HL-60/S4 treated with retinoic acid at 250 ng/mL for 4 days and 3 days (cell line): ENCODE measurements at regions not wholly inside any gene's neighbourhood (a gene's known extent, or its start where the extent isn't known, plus 50 kb on each side); places are given as distances from the start of the nearest gene placed in this dataset.

Source experiments
- in situ Hi-C: fragments of 300-500 bp; cut with MboI; formaldehyde crosslinking; loops from 2 replicates; pipeline ENCODE4 v1.7.0; 2022; ENCODE audit warnings: low sequenced_read_pairs

DNA sequence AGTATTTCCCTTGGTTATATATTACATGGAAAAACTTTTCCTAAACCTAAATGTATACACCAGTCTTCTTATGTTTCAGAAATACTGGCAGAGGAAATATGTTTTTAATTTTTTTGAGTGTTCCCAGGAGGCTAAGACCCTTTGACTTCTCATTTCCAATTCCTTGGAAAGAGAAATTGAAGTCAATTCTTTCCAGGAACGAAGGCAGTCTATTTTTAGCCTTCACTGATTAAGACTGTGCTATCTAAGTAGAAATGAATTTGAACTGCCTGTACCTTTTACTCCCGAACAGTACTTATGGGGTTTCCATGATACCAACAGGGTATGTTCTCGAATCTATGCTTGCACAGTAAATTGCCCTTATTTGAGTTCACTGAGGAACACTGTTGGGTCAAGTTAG is 340.3 kb upstream of the CD180 start:
- in situ Hi-C loops: no loop called here

DNA sequence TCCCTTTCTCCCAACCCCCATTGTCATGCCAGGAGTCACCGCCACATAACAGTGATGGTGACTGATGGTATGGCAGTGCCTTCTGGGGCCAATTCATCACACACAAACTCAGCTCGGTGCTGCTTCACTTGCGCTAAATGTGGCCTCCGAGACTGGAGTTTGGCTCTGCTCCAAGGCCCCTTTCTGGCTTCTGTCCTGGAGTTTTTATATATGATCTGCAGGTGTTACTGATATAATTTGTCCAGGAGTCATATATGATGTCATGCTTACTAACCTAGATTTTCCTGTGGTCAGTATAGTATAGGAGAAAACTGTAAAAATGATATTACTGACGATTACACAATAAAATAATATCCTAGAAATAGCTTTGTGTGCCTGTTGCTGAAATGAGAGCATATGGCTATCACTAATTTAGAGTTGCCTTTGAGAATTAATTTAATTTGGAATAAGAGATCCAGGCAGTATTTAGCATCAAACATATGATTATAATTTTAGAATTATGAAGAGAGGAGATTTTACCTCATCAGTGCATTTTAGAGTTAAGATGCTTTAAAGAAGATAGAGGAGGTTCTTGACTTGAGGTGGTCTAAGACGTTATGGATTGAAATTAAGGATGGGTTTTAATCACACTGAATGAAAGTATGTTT is 334.1 kb upstream of the CD180 start:
- in situ Hi-C loops: no loop called here

DNA sequence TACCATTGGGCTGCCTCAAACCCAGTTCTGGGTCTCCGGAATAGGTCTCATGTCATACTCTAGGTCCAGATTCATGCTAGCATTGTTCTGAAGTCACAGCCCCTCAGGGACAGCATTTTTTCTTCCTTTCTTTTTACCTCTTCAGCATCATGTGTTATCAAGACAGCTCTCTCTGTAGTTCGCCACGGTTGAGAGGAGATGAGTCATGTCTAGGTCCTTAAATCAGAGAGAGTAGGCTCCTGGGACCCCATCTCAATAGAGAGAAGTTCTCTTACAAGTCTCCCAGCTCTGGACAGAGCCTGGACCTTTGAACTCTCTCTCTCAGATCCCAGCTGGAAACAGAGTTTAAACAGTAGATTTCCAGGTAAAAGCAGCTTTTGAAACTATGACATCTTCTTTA is 332.4 kb upstream of the CD180 start:
- in situ Hi-C loops: no loop called here

DNA sequence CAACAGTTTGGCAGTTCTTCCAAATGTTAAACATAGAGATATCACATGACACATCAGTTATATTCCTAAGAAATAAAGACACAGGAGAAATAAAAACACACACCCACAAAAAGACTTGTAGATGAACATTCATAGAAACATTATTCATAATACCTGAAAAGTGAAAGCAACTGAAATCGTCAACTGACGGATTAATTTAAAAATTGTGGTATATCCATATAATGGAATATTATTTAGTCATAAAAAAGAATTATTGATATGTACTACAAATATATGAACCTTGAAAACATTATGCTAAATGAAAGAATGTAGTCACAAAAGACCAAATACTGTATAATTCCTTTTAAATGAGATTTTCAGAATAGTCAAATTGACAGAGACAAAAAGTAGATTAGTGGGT is 330.2 kb upstream of the CD180 start:
- in situ Hi-C loops: no loop called here

DNA sequence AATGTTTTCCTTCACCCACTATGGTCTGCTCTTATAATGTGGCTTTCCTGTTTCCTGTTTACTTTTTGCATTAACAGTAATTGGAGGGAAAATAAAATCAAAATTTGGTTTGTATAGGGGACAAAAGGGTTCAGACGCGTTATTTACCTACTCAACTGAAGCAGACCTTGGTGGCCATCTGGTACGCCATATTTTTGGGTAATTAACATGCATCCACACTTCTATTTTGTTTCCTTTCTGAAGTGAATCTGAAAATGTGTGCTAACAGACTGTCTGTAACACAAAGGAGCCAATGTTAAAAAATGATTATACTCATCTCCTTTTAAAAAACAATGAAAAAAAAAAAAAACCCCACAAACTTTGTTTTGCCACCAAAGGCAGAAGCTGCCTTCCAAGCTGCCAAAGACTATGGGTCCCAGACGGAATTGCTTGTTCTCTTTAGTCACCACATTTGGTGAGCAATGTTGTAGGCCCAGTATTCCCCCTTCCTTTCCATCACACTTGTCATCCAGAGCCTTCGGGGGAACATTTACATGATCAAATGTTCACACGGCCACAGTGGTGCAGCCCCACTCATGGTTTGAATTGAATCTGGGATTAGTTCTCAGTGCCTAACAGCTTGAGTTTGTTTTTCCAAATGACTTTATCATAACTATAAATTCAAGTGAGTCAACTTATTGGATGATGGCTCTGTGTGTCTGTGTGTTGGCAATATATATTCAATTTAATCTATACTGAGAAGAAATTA is 323.7 kb upstream of the CD180 start:
- in situ Hi-C loops: no loop called here

DNA sequence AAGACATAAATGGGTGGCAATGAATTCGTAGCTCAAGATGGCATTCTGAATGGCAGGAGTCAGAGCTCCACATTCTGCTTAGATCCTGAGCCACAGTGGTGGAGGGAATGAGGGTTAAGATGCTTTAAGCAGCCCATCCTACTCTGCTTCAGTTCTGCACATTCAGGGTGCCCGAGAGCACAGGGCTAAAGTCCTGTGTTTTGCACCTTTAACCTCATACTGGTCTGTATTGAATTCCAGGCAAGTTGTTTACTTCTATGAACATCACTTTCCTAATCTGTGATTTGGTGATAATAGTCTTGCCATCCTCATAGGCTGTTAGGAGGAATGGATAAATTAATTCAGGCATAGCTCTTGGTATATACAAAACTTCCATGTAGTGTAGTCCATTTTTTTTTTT is 321.6 kb upstream of the CD180 start:
- in situ Hi-C loops: no loop called here

DNA sequence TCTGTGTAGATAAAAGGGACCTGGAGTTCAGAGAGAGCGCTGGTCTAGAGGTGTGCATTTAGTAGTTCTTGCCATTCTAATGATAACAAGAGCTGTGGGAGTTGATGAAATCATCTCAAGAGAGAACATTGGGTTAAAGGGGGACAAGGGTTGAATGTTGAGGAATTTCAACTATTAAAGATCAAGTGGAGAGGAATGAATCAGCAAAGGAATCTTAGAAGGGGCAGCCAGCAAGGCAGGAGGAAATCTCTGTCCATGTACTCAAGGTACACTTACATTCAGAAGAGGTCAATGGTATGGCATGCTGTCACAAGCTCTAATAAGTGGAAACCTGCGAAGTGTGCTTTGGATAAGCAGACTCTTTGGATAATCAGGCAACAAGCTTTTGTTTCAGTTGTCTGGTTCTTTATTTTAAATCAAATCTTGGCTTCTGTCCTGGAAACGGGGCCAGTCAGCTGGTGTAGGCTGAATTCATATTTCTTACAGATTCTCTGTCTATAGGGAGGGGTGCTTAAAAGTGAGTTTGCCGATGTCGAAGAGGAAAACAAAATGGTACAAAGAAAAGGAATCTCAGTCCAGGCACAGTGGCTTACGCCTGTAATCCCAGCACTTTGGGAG is 320.5 kb upstream of the CD180 start:
- in situ Hi-C loops: no loop called here

DNA sequence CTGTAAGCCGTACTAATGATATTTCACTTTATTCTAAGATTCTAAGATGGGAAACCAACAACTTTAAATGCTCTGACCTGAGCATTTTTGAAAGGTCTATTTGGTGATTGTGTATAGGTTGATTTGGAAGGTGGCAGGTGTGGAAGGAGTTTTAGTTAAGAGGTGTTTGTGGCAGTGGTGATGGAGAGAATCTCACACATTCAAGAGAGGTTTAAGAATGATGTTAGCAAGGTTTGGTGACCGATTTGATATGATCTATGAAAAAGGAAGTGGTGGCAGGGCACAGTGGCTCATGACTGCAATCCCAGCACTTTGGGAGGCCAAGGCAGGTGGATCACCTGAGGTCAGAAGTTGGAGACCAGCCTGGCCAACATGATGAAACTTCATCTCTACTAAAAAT is 319.2 kb upstream of the CD180 start:
- in situ Hi-C loops: no loop called here

DNA sequence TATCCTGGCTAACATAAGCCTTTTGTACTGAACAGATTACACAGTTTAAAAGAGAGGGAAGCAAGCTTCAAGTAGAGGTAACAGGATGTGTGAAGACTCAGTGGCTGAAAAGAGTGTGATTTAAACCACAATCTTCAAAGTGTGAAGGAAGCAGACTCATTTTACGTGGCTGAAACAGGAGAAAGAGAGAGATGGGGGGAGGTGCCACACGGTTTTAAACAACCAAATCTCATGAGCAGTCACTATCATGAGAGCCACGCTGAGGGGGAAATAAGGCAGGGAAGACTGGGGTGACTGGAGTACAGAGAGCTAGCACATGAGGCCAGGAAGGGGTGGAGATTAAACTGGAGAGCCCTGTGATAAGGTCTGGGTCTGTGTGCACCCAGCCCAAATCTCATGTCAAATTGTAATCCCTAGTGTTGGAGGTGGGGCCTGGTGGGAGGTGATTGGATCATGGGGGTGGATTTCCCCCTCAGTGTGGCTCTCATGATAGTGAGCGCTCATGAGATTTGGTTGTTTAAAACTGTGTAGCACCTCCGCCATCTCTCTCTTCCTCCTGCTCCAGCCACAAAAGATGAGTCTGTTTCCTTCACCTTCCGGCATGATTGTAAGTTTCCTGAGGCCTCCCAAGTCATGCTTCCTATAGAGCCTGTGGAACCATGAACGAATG is 318.6 kb upstream of the CD180 start:
- in situ Hi-C loops: no loop called here

DNA sequence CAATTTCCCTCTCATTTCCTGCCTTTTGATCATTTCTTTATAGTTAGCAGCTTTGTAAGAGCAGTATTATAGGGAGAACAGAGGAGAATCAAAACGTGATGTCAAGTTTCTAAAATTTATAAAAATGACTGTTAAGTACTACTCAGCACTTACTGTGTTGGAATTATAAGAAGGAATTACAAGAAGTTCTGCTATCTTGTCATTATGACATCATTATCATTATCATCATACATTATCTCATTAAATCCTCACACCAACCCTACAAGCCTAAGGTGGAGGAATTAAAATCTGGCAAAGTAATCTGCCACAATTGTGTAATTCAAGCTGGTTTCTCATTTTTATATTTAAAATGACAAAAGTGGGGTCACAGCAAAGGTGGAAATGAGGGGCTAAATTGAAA is 316.2 kb upstream of the CD180 start:
- in situ Hi-C loops: no loop called here

DNA sequence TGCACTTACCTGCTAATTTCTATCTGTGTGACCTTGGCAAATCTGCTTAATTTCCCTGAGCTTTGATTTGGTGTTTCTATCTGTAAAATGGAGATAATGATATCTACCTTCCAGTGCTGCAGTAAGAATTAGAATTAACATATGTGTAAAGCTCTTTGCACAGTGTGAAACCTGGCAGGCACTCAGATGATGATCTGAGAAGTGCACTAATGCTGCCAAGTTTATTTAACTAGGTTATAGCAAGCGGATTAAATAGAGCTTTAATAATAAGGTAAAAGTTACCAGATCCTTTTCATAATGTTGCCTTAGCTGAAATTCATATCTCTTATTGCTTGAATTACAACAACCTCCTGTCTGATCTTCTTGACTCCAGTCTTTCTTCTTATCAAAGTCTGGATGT is 315.3 kb upstream of the CD180 start:
- in situ Hi-C loops: no loop called here

DNA sequence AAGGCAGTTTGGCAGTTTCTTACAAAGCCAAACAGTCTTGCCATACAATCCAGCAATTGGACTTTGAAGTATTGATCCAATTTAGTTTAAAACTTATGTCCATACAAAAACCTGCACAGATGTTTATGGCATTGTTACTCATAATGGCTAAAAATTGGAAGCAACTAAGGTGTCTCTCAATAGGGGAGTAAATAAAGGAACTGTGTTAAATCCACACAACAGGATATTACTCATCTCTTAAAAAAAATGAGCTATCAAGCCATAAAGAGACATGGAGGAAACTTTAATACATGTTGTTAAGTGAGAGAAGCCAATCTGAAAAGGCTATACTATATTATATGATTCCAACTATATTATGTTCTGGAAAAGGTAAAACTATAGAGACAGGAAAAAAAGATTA is 313.6 kb upstream of the CD180 start:
- in situ Hi-C loops: no loop called here

DNA sequence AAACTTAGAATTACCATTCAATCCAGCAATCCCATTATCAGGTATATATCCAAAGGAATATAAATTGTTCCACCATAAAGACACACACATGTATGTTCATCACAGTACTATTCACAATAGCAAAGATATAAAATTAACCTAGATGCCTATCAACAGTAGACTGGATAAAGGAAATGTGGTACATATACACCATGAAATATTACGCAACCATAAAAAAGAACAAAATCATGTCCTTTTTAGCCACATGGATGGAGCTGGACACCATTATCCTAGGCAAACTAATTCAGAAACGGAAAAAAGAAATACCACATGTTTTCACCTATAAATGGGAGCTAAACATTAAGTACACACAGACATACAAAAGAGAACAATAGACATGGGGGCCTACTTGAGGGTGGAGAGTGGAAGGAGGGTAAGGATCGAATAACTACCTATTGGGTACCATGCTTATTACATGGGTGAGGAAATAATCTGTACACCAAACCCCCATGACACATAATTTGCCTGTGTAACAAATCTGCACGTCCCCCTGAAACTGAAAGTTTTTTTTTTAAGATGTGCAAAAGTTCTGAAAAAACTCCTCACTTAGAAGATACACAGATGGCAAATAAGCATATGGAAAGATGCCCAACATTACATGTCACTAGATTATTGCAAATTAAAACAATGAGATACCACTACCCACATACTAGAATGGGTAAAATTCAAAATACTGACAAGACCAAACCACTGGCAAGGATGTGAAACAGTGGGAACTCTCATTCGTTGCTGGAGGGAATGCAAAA is 313.0 kb upstream of the CD180 start:
- in situ Hi-C loops: no loop called here

DNA sequence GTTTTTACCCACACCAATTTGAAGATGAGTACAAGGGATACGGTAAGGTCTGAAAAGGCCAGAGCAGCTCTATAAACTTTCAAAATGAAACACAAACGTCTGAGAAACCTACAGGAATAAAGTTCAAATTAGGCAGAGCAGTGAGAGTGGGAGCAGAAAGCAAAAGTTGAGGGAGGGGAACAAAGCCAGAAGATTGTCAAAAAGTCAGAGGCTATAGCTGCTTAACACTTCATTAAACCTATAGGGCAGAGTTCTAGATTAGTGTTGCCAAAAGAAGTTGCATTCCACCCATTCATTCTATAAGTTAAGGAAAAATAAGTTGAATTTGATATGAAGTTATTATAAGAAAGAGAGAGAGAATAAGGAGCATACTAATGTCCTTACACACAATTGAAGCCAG is 309.6 kb upstream of the CD180 start:
- in situ Hi-C loops: no loop called here

DNA sequence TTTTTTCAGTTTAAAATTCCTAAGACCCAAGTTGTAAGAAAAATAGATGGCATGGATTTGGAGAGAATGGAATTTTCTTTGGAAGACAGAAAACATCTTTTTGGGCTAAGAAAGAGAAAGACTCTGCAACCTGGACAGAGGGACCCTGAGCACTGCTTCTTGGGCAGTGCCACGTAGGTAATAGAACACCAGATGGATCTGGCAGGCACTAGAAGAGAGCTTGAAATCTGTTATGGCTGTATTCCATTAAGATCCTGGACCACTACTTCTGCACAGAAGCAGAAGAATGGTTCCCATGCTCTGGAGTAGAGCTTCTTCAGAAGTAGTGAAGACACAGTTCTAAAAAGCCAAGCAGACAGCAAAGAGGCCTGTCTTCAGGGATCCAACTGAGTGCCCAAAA is 306.4 kb upstream of the CD180 start:
- in situ Hi-C loops: no loop called here

DNA sequence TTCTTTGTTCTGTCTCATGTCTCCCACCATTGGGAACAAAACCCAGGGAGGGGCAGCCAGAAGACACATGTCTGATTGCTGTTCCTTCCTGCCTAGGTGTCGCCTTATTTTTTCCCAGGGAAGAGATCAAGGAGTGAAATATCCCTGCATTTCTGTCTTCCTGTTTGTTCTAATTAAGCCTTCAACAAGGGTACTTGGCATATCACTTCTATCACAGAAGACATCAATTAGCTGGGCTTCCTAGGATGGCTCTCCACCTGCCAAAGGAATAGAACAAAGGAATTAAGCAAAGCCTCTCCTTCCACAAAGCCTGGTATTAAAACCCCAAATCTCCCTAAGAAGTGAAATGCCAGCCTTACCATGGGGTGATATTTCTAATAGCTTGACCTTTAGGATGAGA is 299.5 kb upstream of the CD180 start:
- in situ Hi-C loops: no loop called here

DNA sequence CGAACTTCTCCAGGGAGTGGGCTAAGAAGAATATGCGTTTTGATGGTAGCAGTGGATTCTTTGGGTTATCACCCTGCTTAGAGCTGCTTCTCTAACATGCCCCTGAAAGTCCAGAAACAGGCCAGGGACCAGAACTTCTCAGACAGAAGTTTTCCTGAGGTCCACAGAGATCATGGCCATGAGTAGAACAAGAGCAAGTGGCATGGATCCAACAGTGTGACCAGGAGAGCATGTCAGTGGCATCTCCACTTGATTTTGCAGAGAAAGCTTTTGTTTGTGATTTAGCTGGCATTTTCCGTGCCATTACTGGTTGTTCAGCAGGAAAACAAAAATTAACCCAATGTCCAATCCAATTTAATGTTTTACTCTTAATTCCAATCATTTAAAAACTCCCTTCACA is 298.5 kb upstream of the CD180 start:
- in situ Hi-C loops: no loop called here

DNA sequence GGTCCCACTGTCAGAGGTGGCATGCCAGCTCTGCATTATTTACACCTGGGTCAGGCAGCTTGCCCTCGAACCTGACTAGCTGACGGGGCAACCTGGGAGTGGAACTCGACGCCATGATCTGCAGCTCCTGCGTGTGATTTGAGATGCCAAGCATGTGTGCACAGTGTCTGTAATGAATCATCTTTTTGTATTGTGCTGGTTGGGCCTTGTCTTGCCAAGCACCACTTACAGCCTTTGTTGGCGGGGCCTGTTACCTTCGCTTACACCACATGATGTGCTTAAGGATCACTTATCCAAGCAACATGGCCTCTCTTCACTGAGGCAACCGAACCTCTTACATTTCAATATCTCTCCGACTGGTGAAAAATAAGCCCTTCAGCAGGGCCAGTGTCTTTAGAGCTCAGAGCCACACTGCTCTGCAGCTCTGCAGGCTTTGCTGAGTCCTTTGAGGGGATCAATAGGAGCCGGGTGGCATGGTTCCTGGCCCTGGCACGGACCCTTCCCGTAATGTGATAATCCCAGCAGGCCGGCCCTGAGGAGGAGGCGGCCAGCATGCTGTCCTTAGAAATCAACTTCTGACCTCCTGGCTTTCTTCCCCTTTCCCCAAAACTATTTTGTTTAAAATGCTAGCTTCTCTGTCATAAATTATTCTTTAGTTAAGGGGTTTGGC is 297.7 kb upstream of the CD180 start:
- in situ Hi-C loops: no loop called here

DNA sequence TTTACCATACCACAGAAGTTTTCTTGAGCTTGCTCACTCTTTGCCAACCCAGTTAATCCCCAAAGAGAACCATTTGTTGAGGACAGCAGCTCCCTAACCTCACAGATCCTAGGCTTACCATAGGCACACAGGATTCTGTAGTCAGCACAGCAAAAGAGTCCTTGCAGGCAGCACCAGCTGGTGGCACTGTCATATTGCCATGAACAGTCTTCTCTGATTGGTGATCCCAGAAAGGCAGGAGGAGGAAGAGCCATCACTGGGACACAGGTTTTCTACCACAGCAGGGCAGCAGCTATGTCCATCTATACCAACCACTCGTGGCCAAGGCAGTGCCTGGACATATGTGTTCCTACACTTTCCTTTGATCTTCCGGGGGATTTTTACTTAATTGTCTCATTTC is 297.1 kb upstream of the CD180 start:
- in situ Hi-C loops: no loop called here

DNA sequence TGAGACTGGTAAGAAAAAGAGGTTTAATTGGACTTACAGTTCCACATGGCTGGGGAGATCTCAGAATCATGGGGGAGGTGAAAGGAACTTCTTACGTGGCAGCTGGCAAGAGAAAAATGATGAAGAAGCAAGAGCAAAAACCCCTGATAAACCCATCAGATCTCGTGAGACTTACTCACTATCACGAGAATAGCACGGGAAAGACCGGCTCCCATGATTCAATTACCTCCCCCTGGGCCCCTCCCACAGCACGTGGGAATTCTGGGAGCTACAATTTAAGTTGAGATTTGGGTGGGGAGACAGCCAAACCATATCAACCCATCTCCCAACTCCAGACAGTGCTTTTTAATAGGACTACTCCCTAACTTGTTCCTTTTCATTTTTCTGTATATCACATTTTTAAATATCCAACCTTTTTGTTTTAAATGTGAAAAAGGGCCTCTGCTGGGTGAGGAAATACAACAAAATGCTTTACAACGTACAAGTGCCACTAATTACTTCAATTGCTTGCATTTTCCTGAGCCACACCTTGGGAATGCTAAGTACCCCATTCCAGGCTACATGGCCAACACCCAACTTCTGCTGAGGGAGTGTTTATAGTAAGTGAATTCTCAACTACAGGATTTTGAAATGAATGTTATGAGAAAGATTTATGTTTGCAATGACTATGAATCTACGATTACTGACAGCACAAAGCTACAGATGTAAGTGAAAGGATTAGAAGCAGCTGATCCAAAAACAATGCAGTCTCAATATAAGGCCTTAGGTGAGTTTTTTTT is 294.1 kb upstream of the CD180 start:
- in situ Hi-C loops: no loop called here
